ENCODE measurements at regions not wholly inside any gene's neighbourhood (a gene's known extent, or its start where the extent isn't known, plus 50 kb on each side); places are given as distances from the start of the nearest gene placed in this dataset.

GRCh38 chr12:92478692-92479091 is 224.1 kb upstream of the PLEKHG7 start:
- no peak for DNase-seq
- Mint-ChIP-seq H3K27ac (no peak overlapping the region), H3K9me3 (no peaks in the 10 kb centered on the region), H3K4me1 (ENCODE audit: low read depth) (no peaks in the 10 kb centered on the region), H3K36me3 (ENCODE audit: low read depth) (no peaks in the 10 kb centered on the region), H3K27me3 (ENCODE audit: insufficient read depth) (no peaks in the 10 kb centered on the region; the same call in 1 of the 2 replicates), H3K4me3 (no peak overlapping the region)
- no peak for TF ChIP-seq CTCF (IDR thresholded peaks at IDR 0.05)

- TF ChIP-seq CTCF (IDR thresholded peaks at IDR 0.05), result no peak
- Mint-ChIP-seq H3K9me3 (no peaks in the 10 kb centered on the region), H3K4me3 (no peak overlapping the region), H3K27me3 (ENCODE audit: insufficient read depth) (no peaks in the 10 kb centered on the region; the same call in 1 of the 2 replicates), H3K27ac (no peak overlapping the region), H3K36me3 (ENCODE audit: low read depth) (no peaks in the 10 kb centered on the region), H3K4me1 (ENCODE audit: low read depth) (peaks cover 8% of the 10 kb centered on the region)
- DNase-seq, result no peak
These were observed 225.9 kb upstream of the PLEKHG7 start for GRCh38 chr12:92476844-92477243.

- H3K4me3 Mint-ChIP-seq, result no peak overlapping the region
- no peaks in the 10 kb centered on the region for H3K36me3 Mint-ChIP-seq (ENCODE audit: low read depth)
- no peaks in the 10 kb centered on the region for H3K9me3 Mint-ChIP-seq
- no peak overlapping the region for H3K27ac Mint-ChIP-seq
- peaks cover 25% of the 10 kb centered on the region for H3K4me1 Mint-ChIP-seq (ENCODE audit: low read depth)
- H3K27me3 Mint-ChIP-seq (ENCODE audit: insufficient read depth), result no peaks in the 10 kb centered on the region
- no peak for TF ChIP-seq CTCF (IDR thresholded peaks at IDR 0.05)
- no peak for DNase-seq
These were observed 229.2 kb upstream of the PLEKHG7 start for GRCh38 chr12:92473564-92473963.

- H3K36me3 Mint-ChIP-seq (ENCODE audit: low read depth), result no peaks in the 10 kb centered on the region
- no peak overlapping the region for H3K4me3 Mint-ChIP-seq
- H3K4me1 Mint-ChIP-seq (ENCODE audit: low read depth), result peaks cover 34% of the 10 kb centered on the region
- no peak for TF ChIP-seq CTCF (IDR thresholded peaks at IDR 0.05)
- no peak for DNase-seq
- H3K27ac Mint-ChIP-seq, result no peak overlapping the region
- no peaks in the 10 kb centered on the region for H3K9me3 Mint-ChIP-seq
- H3K27me3 Mint-ChIP-seq (ENCODE audit: insufficient read depth), result no peaks in the 10 kb centered on the region
These were observed 230.6 kb upstream of the PLEKHG7 start for GRCh38 chr12:92472201-92472600.

- no peaks in the 10 kb centered on the region for H3K36me3 Mint-ChIP-seq (ENCODE audit: low read depth)
- peaks cover 34% of the 10 kb centered on the region for H3K4me1 Mint-ChIP-seq (ENCODE audit: low read depth)
- no peak overlapping the region for H3K27ac Mint-ChIP-seq
- TF ChIP-seq CTCF (IDR thresholded peaks at IDR 0.05), result no peak
- H3K27me3 Mint-ChIP-seq (ENCODE audit: insufficient read depth), result no peaks in the 10 kb centered on the region
- H3K4me3 Mint-ChIP-seq, result no peak overlapping the region
- no peak for DNase-seq
- no peaks in the 10 kb centered on the region for H3K9me3 Mint-ChIP-seq
These were observed 231.2 kb upstream of the PLEKHG7 start for GRCh38 chr12:92471551-92471950.

- Mint-ChIP-seq H3K4me3 (no peak overlapping the region), H3K4me1 (ENCODE audit: low read depth) (peaks cover 34% of the 10 kb centered on the region), H3K27me3 (ENCODE audit: insufficient read depth) (peaks cover 2% of the 10 kb centered on the region; the same call in 1 of the 2 replicates), H3K9me3 (no peaks in the 10 kb centered on the region), H3K36me3 (ENCODE audit: low read depth) (no peaks in the 10 kb centered on the region), H3K27ac (no peak overlapping the region)
- TF ChIP-seq CTCF (IDR thresholded peaks at IDR 0.05), result no peak
- no peak for DNase-seq
These were observed 232.2 kb upstream of the PLEKHG7 start for GRCh38 chr12:92470608-92471021.

All from HFFc6 (cell line).